HUDEP-2 (cell line): ENCODE measurements at regions not wholly inside any gene's neighbourhood (a gene's known extent, or its start where the extent isn't known, plus 50 kb on each side); places are given as distances from the start of the nearest gene placed in this dataset.
"Not testable (repeated sequence)": the region's sequence is repeated elsewhere in the genome, so short reads cannot be mapped to it uniquely, and the experiment has no call there.

Source experiments
- DNase-seq, 76 experiments: peaks; one replicate each; lab custom pipeline; 2025; ENCODE audit not compliant: unreplicated experiment in 76 of 76; lab: John Stamatoyannopoulos, UW

DNA sequence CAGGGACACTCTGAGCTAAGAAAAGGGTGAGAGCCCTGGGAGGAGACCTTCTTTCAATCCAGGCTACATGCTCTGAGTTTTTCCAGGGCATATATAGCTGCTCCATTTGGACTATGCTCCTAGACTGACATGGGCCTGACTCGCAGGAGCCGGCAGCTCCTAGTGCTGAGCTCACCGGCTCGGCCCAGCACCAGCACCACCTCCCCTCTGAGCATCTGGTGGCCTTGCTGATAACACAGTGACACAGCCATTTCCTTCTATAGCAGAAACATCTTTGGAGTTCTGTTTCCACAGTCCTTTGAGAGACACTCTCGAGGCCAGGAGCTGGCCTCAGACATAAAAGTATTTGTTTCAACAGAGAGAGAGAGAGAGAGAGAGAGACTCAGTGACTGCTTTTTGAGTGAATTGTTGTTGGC, 184.9 kb downstream of the TM9SF2 start:
- DNase-seq: peak in 54 of 76 experiments; percentile 1 to 67 (median 23)

DNA sequence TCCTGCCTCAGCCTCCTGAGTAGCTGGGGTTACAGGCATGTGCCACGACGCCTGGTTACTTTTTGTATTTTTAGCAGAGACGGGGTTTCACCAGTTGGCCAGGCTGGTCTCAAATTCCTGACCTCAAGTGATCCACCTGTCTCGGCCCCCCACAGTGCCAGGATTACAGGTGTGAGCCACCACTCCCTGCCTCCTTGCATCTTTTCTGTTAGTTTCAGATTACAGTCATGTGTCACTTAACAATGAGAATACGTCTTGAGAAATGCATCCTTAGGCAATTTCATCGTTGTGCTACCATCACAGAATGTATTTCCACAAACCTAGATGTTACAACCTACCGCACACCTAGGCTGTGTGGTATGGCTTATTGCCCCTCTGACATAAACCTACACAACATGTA, 180.4 kb downstream of the TM9SF2 start:
- no peak for DNase-seq

DNA sequence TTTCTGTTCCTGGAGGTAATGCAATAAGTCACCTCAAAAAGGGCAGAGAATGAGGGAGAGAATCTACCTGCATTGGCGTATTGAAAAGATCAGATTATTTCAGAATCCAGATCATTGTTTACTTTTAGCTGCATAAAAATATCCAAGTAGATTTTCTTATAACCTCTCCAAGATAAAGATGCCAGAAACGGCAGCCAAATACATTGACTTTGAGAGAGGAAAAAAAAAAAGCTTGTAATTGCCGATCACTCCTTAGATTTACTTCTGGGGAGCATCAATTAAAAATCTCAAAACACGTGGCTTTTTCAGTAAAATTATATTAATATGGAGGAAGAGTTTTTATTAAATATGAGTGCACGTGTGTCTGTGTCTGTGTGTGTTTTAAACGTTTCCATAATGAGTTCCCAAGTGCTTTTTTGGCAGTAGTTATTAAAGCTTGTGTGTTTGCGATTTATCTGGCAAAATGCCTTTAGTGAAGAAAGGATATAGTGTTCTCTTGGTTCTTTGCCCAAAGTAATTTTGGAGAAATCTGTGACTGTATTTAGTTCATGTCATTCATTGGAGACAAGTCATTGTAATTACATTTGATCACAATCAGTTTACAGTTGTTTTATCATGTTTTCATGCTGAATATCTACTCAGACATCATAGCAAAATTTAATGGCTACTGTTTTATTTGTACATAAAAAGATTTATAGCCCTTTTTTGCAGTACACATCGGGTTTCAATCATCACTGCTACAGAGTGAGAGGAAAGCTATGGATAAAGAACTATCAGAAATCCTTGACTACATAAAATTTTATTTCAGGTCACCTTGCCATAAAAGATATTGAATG, 176.1 kb downstream of the TM9SF2 start:
- no peak for DNase-seq

DNA sequence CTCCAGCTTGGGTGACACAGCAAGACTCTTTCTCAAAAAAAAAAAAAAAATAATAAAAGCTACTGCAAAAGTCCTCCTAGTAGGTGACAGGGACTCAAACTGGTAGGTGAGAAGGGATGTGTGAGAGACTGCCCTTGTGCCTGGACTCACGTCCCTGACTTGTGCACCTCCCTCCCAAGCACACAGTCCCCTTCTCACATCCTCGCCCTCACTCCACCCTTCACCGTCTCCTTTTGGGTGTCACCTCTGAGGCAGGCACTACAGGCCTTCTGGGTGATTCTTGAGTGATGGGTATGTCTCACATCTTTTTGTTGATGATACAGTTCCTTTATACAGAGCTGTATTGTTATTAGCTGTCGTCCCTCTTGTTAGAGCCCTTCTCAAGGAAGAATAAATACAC, 170.5 kb downstream of the TM9SF2 start:
- DNase-seq: no peak

DNA sequence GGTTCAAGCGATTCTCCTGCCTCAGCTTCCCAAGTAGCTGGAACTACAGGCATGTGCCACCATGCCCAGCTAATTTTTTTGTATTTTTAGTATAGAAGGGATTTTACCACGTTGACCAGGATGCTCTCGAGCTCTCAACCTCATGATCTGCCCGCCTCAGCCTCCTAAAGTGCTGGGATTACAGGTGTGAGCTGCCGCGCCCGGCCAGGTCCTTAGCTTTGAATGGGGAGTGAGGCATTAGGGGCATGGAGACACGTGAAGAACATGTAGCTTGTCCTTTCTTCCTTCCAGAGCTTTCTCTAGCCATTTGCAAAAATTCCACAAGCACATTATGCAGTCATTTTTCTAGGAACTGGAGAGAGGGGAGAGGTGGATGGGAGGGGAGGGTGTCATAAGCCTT, 167.8 kb downstream of the TM9SF2 start:
- DNase-seq: not testable (repeated sequence)

DNA sequence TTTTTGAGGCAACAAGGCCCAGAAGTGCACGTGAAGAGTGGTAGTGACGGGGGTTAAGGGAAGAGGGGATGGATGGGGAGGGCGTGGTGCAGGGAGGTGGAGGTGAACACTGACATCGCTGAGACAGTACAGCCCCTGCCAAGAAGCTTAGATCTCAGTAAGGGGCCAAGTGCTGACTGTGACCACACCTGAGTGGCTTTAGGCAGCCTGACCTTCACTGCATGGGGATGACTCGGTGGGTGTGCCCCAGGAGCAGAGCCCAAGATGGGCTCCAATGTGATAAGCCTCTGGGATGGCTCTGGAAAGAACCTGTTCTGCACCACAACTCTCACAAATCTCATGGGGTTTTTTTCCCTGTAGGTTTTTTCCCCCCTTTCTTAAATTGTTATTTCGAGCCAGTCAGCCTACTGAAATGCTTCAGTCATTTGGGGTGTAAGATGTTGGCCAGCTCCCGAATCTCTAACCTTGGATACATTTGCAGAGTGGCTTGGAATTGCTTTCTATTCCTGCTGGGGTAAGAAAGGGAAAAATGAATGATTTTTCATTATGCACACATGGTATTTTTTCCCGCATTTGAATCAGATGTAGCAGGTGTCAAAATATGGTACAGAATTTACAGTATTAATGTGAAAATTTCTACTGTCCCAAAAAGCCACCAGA, 165.0 kb downstream of the TM9SF2 start:
- no peak for DNase-seq

DNA sequence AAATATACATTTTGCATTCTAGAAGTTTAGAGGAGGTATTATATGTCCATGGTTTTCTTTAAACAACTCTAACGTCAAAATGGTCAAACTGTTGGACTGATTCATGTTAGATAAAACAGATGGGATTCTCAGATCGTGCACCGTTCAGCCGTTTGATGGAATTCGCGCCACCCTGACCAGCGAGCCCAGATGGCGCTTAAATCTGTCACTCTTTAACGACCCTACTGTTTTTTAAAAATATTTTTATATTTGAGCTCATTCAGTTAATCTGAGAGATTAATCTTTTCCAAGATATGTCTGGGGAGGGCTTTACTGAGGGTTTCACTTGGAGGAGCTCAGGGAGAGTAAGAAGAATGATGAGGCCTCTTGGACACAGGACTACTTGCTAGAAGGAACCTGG, 164.4 kb downstream of the TM9SF2 start:
- DNase-seq: no peak

DNA sequence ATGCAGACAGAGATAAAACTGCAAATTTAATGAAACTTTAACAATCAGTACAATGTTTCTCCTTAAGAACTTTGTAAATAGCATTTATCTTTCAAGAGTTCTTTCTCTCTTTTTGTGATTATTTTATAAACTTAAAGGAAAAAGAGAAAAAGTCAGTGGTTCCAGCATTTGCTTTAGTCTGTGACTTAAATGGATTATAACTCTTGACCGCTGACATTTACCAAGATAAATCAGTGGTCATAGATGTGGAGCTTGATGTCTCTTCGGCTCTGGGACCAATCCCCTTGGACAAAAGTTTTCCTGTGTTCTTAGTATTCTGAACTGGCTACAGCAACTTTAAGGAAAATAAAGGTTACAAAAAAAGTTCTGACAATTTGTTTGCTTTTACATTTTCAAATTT, 162.6 kb downstream of the TM9SF2 start:
- DNase-seq: no peak

DNA sequence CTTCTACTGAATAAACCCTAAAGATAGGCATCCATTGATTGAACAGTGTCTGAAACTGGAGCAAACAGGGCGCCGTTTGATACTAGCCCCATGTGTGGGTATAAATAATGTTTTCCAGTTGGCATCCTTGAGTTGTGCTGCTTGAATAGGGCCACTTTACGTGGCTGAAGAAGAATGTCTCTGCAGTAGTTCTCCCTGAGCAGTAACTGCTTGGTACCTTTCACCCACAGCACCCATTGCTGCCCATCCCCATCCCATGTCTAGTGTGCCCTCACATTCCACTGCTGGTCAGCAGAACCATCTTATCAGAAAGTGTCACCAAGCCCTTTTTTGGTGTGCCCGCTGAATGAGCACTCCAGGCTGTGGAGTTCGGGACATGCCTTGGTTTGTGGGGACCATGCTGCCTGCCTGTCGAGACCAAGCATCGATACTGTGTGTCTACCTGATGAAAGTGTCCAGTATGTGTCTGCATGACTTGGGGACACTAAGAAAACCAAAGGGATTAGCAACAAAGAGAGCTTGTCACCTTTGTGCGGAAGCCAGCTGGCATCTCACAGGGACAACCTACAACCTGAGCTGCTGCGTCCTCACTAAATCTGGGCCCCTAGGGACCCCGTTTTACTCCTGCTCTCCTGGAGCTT, 162.0 kb downstream of the TM9SF2 start:
- no peak for DNase-seq

DNA sequence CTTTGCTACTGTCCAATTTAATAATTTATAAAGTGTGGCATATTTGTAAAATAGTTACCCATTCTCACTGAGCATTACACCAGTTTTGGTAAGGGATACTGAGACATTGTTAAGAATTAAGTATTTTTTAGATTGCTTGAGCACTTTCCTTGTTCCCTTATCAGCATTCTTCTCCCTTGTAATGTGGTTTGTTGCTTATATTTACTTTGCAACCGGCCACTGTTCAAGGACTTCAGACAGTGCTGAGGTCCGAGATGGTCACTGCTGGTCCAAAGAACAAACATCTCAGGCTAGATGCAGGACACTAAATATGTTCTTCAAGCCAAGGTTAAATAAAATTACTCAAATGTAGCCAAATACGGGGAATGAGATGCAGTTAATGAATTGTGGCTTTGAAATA, 161.4 kb downstream of the TM9SF2 start:
- no peak for DNase-seq

DNA sequence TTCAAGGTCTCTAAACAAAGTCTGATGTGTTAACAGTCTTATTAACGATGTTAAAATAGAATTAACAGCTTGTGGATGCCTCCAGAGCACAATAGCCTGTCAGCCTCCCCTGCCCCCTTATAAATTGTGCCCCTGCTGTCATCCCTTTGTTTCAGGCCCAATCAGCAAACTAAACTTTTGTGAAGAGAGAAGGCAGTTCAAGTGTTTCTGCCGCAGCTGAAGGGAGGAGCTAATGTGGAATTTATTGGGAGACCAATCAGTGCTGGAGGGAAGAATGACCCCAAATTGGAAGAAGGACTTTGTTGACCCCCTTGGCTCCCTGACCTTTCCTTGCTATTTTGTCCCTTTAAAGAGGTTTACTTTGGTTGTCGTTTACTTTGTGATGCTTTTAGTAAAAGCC, 160.5 kb downstream of the TM9SF2 start:
- DNase-seq: no peak

DNA sequence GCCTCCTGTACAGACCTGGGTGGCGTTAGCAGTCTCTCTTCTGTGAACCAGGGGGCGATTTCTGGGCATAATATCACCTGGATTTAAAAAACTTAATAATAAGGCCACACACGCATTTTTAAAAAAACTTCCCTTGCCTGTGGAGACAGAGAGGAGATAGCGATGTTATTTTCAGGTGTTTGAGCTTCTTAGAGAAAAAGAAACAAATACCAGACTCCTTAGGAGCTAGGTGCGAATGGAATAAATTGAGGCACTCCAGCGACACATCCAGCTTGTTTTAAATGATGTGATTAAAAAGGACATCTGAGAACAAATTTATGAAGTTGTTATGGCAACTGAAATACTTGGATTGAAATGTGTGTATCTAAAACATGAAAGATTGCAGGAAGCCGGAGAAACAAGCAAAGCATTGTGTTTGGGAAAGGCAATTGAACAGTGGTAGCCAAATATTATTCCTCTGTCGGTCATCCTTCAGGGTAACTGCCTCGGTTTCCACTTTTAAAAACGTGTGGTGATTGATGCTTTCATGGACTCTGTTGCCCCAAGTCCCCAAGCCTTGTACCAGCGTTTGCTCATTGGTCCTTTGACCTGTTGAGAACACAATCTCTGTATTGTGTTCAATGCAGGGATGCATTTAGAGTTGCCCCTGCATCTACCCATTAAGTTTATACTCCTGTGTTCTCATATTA, 158.7 kb downstream of the TM9SF2 start:
- DNase-seq: no peak

DNA sequence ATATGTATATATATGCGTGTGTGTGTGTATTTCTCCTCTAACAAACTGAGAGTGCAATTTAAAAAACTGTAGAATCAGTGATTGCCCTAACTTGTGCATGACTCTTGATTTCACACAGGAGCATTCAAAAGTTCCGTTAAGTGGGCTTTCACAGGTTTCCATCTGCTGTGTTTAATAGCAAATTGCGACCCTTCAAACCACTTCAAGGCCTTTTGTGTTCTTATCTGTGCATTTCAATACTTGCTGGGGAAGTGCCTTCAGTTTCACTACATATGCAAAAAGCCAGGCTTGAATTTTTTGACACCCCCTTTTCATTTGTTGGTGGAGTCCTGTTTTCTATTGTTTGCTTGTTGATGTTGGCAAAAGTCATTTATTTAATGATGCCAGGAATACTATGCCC, 158.0 kb downstream of the TM9SF2 start:
- no peak for DNase-seq

DNA sequence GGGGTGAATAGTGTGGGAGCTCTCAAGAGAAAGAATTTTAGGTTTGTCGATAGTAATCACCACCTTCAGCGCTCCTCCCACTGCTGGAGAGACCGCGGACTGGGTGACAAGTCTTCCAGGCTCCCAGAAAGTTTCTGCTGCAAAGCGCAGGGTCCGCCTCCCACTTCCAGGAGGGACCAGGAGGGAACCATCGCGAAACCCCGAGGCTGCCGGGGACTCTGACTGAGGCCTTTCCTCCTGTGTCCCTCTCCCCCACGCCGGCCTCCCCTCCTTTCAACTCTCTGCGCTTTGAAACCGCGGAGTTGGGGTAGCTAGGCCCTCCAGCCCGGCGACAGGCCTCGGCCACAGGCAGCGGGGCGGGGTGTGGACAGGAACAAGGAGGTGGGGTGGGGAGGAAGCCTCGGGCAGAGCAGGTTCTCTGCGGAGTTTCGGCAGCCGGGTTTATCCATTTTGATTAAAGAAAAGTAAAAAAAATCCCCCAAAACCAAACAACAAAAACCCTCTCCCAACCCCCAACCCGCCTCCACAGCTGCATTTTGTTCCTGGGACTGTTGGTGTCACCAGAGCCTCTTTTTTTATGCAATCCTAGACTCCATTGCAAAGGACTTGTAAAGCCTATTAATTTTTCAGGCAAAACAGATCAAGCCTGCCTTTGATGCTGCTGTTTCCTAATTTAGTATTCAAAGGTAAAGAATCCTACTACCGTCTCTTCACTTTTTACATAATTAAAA, 157.2 kb downstream of the TM9SF2 start:
- peak in 7 of 76 experiments; percentile 2 to 16 (median 7) for DNase-seq

DNA sequence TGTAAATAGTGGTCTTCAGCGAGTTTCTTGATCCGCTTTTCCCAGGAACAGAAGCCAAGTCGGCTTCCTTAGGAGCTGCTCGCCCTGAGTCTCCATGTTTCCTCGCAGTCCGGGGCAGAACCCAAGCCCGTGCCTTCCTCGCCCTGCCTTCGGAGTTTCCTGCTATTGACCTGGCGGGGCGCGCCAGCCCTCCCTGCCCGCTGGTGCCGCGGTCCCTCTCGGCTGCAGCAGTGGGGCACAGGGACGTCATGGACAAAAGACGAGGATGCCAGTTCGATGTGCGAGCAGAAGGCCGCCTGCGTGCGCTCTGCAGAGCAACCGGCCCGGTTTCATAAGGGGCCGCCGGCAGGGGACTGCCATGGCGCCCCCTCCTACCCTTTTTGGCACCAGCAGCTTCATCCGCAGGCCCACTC, 156.6 kb downstream of the TM9SF2 start:
- DNase-seq: no peak

DNA sequence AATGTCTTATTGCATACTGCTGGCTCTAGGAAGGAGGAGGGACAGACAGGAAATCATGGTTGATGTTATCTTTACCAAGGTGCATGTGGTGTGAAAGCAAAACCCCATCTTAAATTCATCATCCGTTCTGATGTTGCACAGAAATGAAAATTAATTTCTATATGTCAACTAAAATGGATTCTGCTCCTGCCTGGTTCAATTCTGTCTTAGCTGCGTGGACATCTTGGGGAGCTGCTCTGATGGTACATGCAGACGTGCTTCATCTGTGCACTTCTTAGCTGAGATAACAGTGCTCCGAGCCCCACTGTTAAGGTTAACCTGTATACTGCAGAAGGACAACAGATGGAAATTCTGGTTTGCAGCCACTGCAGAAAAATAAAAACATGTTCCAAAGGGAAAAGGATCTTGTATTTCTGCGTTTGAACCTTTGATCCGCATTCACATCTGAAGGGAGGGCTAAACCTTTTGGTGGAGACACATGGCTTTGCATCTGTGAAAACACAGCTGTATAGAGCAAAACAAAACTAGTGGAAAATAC, 155.6 kb downstream of the TM9SF2 start:
- no peak for DNase-seq

DNA sequence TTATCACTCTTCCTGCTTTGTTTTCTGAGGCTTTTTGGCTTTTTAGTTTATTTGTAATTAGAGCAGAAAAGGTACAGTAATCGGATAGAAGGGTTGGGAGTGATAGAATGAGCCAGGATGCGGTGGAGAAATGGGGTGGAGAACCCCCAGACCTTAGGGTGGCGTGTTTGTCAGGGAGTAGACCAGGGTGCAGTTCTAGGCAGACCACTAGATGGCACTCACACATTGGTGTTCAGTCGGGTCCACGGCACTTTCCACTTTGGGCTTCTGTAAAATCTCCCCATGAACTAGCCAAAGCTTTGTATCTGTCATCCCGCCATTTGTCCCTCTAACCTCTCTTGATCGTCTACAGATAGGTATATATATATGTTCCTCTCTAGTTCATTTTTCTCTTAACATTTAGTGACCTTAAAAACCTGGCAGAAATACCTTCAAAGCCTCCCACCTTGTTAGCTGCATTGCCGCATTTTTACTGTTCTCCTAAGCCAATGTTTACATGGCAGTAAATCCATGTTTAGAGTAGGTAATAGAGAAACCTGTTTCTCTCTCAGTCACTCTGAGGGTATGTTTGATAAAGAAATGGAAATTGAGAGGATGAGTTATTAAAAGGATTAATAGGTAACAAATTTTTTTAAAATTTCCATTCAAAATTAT, 154.9 kb downstream of the TM9SF2 start:
- peak in 56 of 76 experiments; percentile 1 to 68 (median 33) for DNase-seq

DNA sequence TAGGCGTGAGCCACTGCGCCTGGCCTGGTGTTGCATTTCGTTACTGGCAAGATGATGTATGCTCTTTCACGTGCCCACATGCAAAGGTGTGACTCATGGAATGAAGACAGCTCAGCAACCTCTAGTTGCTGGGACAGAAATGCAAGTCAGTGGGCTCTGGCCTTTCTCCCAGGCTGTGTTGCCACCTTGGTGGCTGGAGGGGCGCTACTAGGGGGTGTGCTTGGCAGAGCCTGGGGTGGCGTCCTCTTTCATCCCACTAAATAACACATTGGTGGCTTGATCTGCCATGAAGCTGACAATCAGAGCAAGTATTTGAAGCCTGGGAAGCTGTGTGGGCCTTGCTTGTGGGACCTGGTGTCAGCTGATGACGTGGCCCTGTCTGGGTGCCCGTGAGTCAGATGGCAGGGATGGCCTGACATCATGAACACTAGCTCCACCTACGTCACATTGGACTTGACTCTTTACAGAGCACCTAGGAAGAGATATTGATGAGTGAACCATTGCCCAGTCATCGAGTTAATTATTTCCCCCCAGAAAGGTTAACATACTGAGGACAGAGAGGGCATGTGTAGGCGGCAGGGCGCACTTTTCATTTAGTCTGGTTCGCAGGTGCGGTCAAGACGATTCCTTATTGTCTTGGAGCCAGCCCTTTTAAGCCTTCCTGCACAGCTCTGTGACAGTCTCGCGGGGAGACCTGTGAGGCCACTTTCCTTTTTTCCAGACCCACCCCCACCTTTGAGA, 154.2 kb downstream of the TM9SF2 start:
- DNase-seq: peak in 2 of 76 experiments; percentile 0 to 17

DNA sequence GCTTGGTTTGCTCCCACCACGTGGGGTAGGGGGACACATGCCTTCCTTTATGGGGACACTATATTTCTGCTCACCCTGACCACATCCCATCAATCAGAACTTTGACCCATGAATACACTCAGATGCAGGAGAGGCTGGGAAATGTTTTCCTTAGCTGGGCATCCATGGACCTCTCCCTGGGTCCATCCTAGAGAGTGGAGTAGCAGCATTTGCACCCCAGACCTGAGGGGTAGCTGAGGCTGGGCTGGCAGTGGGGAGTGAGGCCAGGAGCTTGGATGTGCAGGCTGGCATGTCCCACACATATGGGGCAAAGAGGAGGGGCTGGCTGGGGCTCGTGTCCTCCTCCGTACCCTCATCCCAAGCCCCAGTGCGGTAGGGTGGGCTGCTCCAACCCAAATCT, 152.8 kb downstream of the TM9SF2 start:
- DNase-seq: no peak
